HCT116 (cell line): ENCODE measurements at regions not wholly inside any gene's neighbourhood (a gene's known extent, or its start where the extent isn't known, plus 50 kb on each side); places are given as distances from the start of the nearest gene placed in this dataset.

Experiments used
- ATAC-seq: fragments of 200-7000 bp; cut with Tn5 transposase; 2 replicates; pipeline ENCODE4 v1.9.1; 2020; ENCODE audit warnings: mild to moderate bottlenecking, moderate library complexity
- BruUV-seq: library from RNA; stranded (reverse); fragments of 400-500 nt; replicated peaks from 2 replicates; lab custom pipeline; 2021; lab: Mats Ljungman, UMichigan
- CTCF ChIA-PET: fragments of 300-600 bp; sonication (Branson Sonifier 250); formaldehyde crosslinking; loops from one replicate; lab custom pipeline; 2021; ENCODE audit warnings: antibody characterized with exemption; lab: Charles Lee
- POLR2A ChIA-PET: fragments of 300-600, 350-600 bp; sonication (Branson Sonifier 250); formaldehyde crosslinking; loops from one replicate; lab custom pipeline; 2021; ENCODE audit warnings: antibody characterized with exemption; lab: Charles Lee
- RAD21 ChIA-PET, 2 experiments: fragments of 300-600 bp; sonication (Branson Sonifier 250); formaldehyde crosslinking; loops; one replicate each; lab custom pipeline; 2023; ENCODE audit warnings: low total read pairs in 2 of 2; ENCODE audit not compliant: uncharacterized antibody in 2 of 2, unreplicated experiment in 2 of 2, low non-redundant PET in 1 of 2; lab: Charles Lee
- DNase-seq: peaks from one replicate; pipeline ENCODE4 v3.0.0-alpha.2; 2010; ENCODE audit warnings: low read depth, low spot score
- H2AFZ ChIP-seq: fragments of 200-600 bp; shearing (Covaris generic), sonication (generic); 2 replicates; pipeline ENCODE4 v1.6.1; 2017; ENCODE audit warnings: low read depth, mixed run types, mixed read lengths, antibody characterized with exemption, low read length; ENCODE audit not compliant: poor library complexity, severe bottlenecking
- H3K27ac ChIP-seq: 2 replicates; pipeline ENCODE4 v1.5.1; 2012; ENCODE audit warnings: low read depth, low read length
- H3K27me3 ChIP-seq: fragments of 200-600 bp; sonication (generic); 2 replicates; pipeline ENCODE4 v1.6.1; 2016; ENCODE audit warnings: mixed run types, low read length, mixed read lengths; ENCODE audit not compliant: insufficient read depth
- H3K36me3 ChIP-seq, 2 experiments: fragments of 200-500 bp in 1 of 2; fragments of 200-600 bp in 1 of 2; sonication (Bioruptor generic) in 1 of 2; sonication (generic) in 1 of 2; 2 replicates each; pipeline versions ENCODE4 v1.5.1 to v1.6.1; 2014 to 2016; ENCODE audit warnings: low read length in 2 of 2, inconsistent platforms in 1 of 2, mixed read lengths in 1 of 2, mixed run types in 1 of 2; ENCODE audit not compliant: insufficient read depth in 2 of 2, control insufficient read depth in 1 of 2
- H3K4me1 ChIP-seq, 2 experiments: fragments of 200-600 bp in 1 of 2; sonication (generic) in 1 of 2; 2 replicates each; pipeline versions ENCODE4 v1.5.1 to v1.6.1; 2012 to 2017; ENCODE audit warnings: low read length in 2 of 2, inconsistent platforms in 1 of 2, mild to moderate bottlenecking in 1 of 2, mixed read lengths in 1 of 2, mixed run types in 1 of 2, moderate library complexity in 1 of 2; ENCODE audit not compliant: insufficient read depth in 2 of 2, control insufficient read depth in 1 of 2
- H3K4me2 ChIP-seq: fragments of 200-600 bp; sonication (generic); 2 replicates; pipeline ENCODE4 v1.6.1; 2017; ENCODE audit warnings: mixed run types, low read length, mixed read lengths
- H3K4me3 ChIP-seq, 2 experiments: fragments of 200-600 bp in 1 of 2; sonication (generic) in 1 of 2; replicated peaks in 1 of 2; 2 replicates each; pipeline ENCODE4 v1.5.1; 2011 to 2016; ENCODE audit warnings: low read length in 2 of 2, control low read depth in 1 of 2, low read depth in 1 of 2, mild to moderate bottlenecking in 1 of 2, mixed read lengths in 1 of 2, mixed run types in 1 of 2
- H3K79me2 ChIP-seq: fragments of 200-600 bp; sonication (generic); 2 replicates; pipeline ENCODE4 v1.6.1; 2017; ENCODE audit warnings: mild to moderate bottlenecking, mixed run types, low read length, moderate library complexity, mixed read lengths; ENCODE audit not compliant: insufficient read depth
- H3K9ac ChIP-seq: fragments of 200-600 bp; sonication (generic); 2 replicates; pipeline ENCODE4 v1.6.1; 2016; ENCODE audit warnings: low read length, mixed read lengths
- H3K9me2 ChIP-seq: fragments of 200-600 bp; sonication (generic), shearing (Covaris generic); 2 replicates; pipeline ENCODE4 v1.6.1; 2017; ENCODE audit warnings: mixed run types, mild to moderate bottlenecking, moderate library complexity; ENCODE audit not compliant: insufficient read depth
- H3K9me3 ChIP-seq, 2 experiments: fragments of 200-500 bp in 1 of 2; fragments of 200-600 bp in 1 of 2; sonication (Bioruptor generic) in 1 of 2; sonication (generic) in 1 of 2; 2 replicates each; pipeline ENCODE4 v1.6.1; 2014 to 2017; ENCODE audit warnings: low read length in 2 of 2, mixed read lengths in 2 of 2, inconsistent platforms in 1 of 2, low read depth in 1 of 2, mild to moderate bottlenecking in 1 of 2, mixed run types in 1 of 2, moderate library complexity in 1 of 2; ENCODE audit not compliant: control insufficient read depth in 1 of 2, insufficient read depth in 1 of 2
- H4K20me1 ChIP-seq: fragments of 200-600 bp; sonication (generic), shearing (Covaris generic); 2 replicates; pipeline ENCODE4 v1.6.1; 2017; ENCODE audit warnings: mixed run types, mild to moderate bottlenecking, moderate library complexity; ENCODE audit not compliant: insufficient read depth
- CEBPB ChIP-seq: IDR thresholded peaks from 2 replicates; pipeline ENCODE4 v1.6.1; 2012; ENCODE audit warnings: low read depth
- ELF1 ChIP-seq: IDR thresholded peaks from 2 replicates; pipeline ENCODE4 v1.6.1; 2012; ENCODE audit warnings: low read depth, borderline replicate concordance
- EZH2 ChIP-seq: fragments of 200-600 bp; sonication (generic); IDR thresholded peaks from 2 replicates; pipeline ENCODE4 v1.6.1; 2017; ENCODE audit warnings: antibody characterized with exemption, mixed run types
- EZH2phosphoT487 ChIP-seq: fragments of 200-600 bp; IDR thresholded peaks from 2 replicates; pipeline ENCODE4 v1.6.1; 2018; ENCODE audit warnings: antibody characterized with exemption, borderline replicate concordance
- POLR2AphosphoS5 ChIP-seq: IDR thresholded peaks from 2 replicates; pipeline ENCODE4 v1.6.1; 2011; ENCODE audit warnings: mild to moderate bottlenecking, low read depth, low read length, moderate library complexity
- intact Hi-C: fragments of 100-400 bp; cut with micrococcal nuclease; formaldehyde crosslinking; loops from 2 replicates; pipeline ENCODE4 v1.10.0; 2022
- TF ChIP-seq, protein P1 (sequence below): IDR thresholded peaks from 2 replicates; pipeline ENCODE4 v1.6.1; 2011; ENCODE audit warnings: mild to moderate bottlenecking, low read length, moderate library complexity; ENCODE audit not compliant: insufficient replicate concordance; ENCODE audit errors: extremely low read depth
- TF ChIP-seq, protein P2 (sequence below): IDR thresholded peaks from 2 replicates; pipeline ENCODE4 v1.6.1; 2012; ENCODE audit warnings: low read depth
- TF ChIP-seq, protein P3 (sequence below), 3 experiments: fragments of 200-600 bp in 1 of 3; sonication (generic) in 1 of 3; IDR thresholded peaks in 2 of 3; conservative IDR thresholded peaks in 1 of 3; 2 replicates each; pipeline ENCODE4 v1.5.1; 2012 to 2017; ENCODE audit warnings: low read depth in 2 of 3, low read length in 2 of 3, antibody characterized with exemption in 1 of 3, borderline replicate concordance in 1 of 3, control low read depth in 1 of 3, mild to moderate bottlenecking in 1 of 3, mixed read lengths in 1 of 3, mixed run types in 1 of 3, moderate library complexity in 1 of 3; ENCODE audit not compliant: insufficient read depth in 1 of 3
- TF ChIP-seq, protein P4 (sequence below): IDR thresholded peaks from 2 replicates; pipeline ENCODE4 v1.6.1; 2012

DNA sequence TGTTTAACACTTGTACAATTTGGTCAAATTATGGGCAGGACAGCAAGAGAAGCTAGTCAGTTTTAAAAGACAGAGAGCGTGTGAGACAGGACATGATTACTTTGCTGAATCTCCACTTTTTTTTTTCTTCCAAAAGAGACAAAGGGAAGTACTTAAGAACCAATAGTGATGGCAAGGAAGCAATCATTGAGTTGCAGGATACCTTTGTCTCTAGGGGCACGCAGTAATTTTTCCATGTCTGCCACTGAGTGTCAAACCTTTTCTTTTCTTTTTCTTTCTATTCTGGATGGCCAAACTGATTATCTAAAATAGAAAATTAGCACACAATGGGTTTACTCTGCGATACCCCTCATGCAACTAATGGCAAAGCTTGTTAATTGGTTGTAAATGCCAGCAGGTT, 533.0 kb downstream of the PLCL1 start:
- POLR2A ChIA-PET, result no interaction called here
- H3K9me2 ChIP-seq, result no peaks in the 10 kb centered on the region
- H3K4me3 ChIP-seq, result no peak overlapping the region
- TF ChIP-seq, protein P1, sequence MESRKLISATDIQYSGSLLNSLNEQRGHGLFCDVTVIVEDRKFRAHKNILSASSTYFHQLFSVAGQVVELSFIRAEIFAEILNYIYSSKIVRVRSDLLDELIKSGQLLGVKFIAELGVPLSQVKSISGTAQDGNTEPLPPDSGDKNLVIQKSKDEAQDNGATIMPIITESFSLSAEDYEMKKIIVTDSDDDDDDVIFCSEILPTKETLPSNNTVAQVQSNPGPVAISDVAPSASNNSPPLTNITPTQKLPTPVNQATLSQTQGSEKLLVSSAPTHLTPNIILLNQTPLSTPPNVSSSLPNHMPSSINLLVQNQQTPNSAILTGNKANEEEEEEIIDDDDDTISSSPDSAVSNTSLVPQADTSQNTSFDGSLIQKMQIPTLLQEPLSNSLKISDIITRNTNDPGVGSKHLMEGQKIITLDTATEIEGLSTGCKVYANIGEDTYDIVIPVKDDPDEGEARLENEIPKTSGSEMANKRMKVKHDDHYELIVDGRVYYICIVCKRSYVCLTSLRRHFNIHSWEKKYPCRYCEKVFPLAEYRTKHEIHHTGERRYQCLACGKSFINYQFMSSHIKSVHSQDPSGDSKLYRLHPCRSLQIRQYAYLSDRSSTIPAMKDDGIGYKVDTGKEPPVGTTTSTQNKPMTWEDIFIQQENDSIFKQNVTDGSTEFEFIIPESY, result no peak
- TF ChIP-seq CEBPB (no peak), EZH2phosphoT487 (no peak), POLR2AphosphoS5 (no peak), ELF1 (no peak), EZH2 (no peak)
- TF ChIP-seq, protein P2, sequence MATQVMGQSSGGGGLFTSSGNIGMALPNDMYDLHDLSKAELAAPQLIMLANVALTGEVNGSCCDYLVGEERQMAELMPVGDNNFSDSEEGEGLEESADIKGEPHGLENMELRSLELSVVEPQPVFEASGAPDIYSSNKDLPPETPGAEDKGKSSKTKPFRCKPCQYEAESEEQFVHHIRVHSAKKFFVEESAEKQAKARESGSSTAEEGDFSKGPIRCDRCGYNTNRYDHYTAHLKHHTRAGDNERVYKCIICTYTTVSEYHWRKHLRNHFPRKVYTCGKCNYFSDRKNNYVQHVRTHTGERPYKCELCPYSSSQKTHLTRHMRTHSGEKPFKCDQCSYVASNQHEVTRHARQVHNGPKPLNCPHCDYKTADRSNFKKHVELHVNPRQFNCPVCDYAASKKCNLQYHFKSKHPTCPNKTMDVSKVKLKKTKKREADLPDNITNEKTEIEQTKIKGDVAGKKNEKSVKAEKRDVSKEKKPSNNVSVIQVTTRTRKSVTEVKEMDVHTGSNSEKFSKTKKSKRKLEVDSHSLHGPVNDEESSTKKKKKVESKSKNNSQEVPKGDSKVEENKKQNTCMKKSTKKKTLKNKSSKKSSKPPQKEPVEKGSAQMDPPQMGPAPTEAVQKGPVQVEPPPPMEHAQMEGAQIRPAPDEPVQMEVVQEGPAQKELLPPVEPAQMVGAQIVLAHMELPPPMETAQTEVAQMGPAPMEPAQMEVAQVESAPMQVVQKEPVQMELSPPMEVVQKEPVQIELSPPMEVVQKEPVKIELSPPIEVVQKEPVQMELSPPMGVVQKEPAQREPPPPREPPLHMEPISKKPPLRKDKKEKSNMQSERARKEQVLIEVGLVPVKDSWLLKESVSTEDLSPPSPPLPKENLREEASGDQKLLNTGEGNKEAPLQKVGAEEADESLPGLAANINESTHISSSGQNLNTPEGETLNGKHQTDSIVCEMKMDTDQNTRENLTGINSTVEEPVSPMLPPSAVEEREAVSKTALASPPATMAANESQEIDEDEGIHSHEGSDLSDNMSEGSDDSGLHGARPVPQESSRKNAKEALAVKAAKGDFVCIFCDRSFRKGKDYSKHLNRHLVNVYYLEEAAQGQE, result no peak
- TF ChIP-seq, protein P3, sequence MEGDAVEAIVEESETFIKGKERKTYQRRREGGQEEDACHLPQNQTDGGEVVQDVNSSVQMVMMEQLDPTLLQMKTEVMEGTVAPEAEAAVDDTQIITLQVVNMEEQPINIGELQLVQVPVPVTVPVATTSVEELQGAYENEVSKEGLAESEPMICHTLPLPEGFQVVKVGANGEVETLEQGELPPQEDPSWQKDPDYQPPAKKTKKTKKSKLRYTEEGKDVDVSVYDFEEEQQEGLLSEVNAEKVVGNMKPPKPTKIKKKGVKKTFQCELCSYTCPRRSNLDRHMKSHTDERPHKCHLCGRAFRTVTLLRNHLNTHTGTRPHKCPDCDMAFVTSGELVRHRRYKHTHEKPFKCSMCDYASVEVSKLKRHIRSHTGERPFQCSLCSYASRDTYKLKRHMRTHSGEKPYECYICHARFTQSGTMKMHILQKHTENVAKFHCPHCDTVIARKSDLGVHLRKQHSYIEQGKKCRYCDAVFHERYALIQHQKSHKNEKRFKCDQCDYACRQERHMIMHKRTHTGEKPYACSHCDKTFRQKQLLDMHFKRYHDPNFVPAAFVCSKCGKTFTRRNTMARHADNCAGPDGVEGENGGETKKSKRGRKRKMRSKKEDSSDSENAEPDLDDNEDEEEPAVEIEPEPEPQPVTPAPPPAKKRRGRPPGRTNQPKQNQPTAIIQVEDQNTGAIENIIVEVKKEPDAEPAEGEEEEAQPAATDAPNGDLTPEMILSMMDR (IDR thresholded peaks at IDR 0.05 in 2 of 3, conservative IDR thresholded peaks at IDR 0.05 in 1 of 3; ENCODE audit: borderline replicate concordance in 1 of 3, insufficient read depth in 1 of 3, low read depth in 2 of 3, low read length in 2 of 3), result no peak
- TF ChIP-seq, protein P4, sequence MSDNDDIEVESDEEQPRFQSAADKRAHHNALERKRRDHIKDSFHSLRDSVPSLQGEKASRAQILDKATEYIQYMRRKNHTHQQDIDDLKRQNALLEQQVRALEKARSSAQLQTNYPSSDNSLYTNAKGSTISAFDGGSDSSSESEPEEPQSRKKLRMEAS, result no peak
- TF ChIP-seq, all 23 proteins: peak for 0
- no peaks in the 10 kb centered on the region for H3K79me2 ChIP-seq
- no peaks in the 10 kb centered on the region for H3K36me3 ChIP-seq
- BruUV-seq, result no TSS peak
- no peaks in the 10 kb centered on the region for H4K20me1 ChIP-seq
- CTCF ChIA-PET, result no interaction called here
- no peak overlapping the region for H2AFZ ChIP-seq
- H3K4me1 ChIP-seq, result no peaks in the 10 kb centered on the region
- no peaks in the 10 kb centered on the region for H3K9me3 ChIP-seq
- no peak overlapping the region for H3K4me2 ChIP-seq
- ATAC-seq (no peak), DNase-seq (no peak)
- H3K27me3 ChIP-seq, result peaks cover 27% of the 10 kb centered on the region; the same call in 1 of the 2 replicates
- no peak overlapping the region for H3K27ac ChIP-seq
- H3K9ac ChIP-seq, result no peak overlapping the region
- RAD21 ChIA-PET, result no interaction called here
- intact Hi-C loops, result no loop called here
